ENCODE measurements at regions not wholly inside any gene's neighbourhood (a gene's known extent, or its start where the extent isn't known, plus 50 kb on each side); places are given as distances from the start of the nearest gene placed in this dataset.

DNA sequence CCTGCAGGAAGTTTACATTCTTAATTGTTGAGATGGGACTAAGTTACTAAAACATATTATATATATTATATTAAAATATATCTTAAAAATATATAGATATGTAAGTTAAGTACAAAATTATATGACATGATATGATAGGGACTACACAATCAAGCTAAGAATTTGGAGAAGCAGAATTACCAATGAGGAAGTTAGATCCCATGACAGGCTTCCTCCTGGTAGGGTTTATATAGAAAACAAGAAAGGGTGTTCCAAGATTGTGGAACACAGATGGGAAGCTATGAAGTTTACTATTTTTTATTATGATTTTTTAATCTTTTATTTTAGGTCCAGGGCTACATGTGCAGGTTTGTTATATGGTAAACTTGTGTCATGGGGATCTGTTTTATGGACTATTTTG is 260.8 kb upstream of the ZFHX3 start:
- no peak overlapping the region for H3K14ac ChIP-seq (ENCODE audit: low read length in 2 of 2)

GRCh38 chr16:73306901-73307413 is 259.0 kb upstream of the ZFHX3 start:
- Histone ChIP-seq H4K91ac (ENCODE audit: low read length) (no peak overlapping the region), H2AFZ (ENCODE audit: low read depth, low read length) (no peak overlapping the region), H3K4me1 (ENCODE audit: control insufficient read depth, insufficient read depth, low read depth, low read length) (no peaks in the 10 kb centered on the region), H3K14ac (ENCODE audit: low read length in 2 of 2) (no peak overlapping the region), H2AK5ac (ENCODE audit: low read length, severe bottlenecking) (no peak overlapping the region), H2BK12ac (ENCODE audit: low read length in 2 of 2) (no peak overlapping the region), H3K27ac (ENCODE audit: low read length, poor library complexity, severe bottlenecking) (no peak overlapping the region), H3K36me3 (ENCODE audit: control insufficient read depth in 1 of 2, insufficient read depth in 2 of 2, low read depth in 1 of 2, low read length in 2 of 2) (no peaks in the 10 kb centered on the region), H3K9ac (ENCODE audit: low read length) (no peak overlapping the region), H2BK120ac (ENCODE audit: low read depth, low read length) (no peak overlapping the region), H3K4ac (ENCODE audit: low read depth in 1 of 2, low read length in 2 of 2) (no peak overlapping the region), H3K9me3 (ENCODE audit: control insufficient read depth, low read length) (no peaks in the 10 kb centered on the region), H2BK5ac (ENCODE audit: low read depth, low read length, poor library complexity, severe bottlenecking) (no peak overlapping the region), H3K27me3 (ENCODE audit: control insufficient read depth in 1 of 2, insufficient read depth in 1 of 2, low read length in 2 of 2) (peaks cover 0 to 26% of the 10 kb centered on the region in 2 experiments), H2BK15ac (ENCODE audit: low read depth, poor library complexity, severe bottlenecking) (no peak overlapping the region), H3K79me1 (replicated peaks; ENCODE audit: low read length, poor library complexity, severe bottlenecking) (no peaks in the 10 kb centered on the region), H3K23ac (ENCODE audit: low read length in 2 of 2) (no peak overlapping the region), H3K4me2 (ENCODE audit: low read length, poor library complexity, severe bottlenecking) (no peak overlapping the region), H3K18ac (ENCODE audit: low read depth in 1 of 2, low read length in 2 of 2) (no peak overlapping the region), H3K4me3 (ENCODE audit: insufficient read depth in 1 of 2, low read depth in 1 of 2, low read length in 2 of 2) (no peak overlapping the region), H4K8ac (ENCODE audit: low read length) (no peak overlapping the region)
- DNase-seq: no peak
- 73% methylated on average over 1 of the region's 1 CpG for WGBS

More for the DNA sequence above, 260.8 kb upstream of the ZFHX3 start:
- Histone ChIP-seq H3K4me3 (ENCODE audit: insufficient read depth in 1 of 2, low read depth in 1 of 2, low read length in 2 of 2) (no peak overlapping the region), H3K9me3 (ENCODE audit: control insufficient read depth, low read length) (no peaks in the 10 kb centered on the region), H4K8ac (ENCODE audit: low read length) (no peak overlapping the region), H2AK5ac (ENCODE audit: low read length, severe bottlenecking) (no peak overlapping the region), H3K27ac (ENCODE audit: low read length, poor library complexity, severe bottlenecking) (no peak overlapping the region), H2BK120ac (ENCODE audit: low read depth, low read length) (no peak overlapping the region), H3K4me2 (ENCODE audit: low read length, poor library complexity, severe bottlenecking) (no peak overlapping the region), H2AFZ (ENCODE audit: low read depth, low read length) (no peak overlapping the region), H3K4ac (ENCODE audit: low read depth in 1 of 2, low read length in 2 of 2) (no peak overlapping the region), H3K27me3 (ENCODE audit: control insufficient read depth in 1 of 2, insufficient read depth in 1 of 2, low read length in 2 of 2) (peaks cover 0 to 22% of the 10 kb centered on the region in 2 experiments), H3K79me1 (replicated peaks; ENCODE audit: low read length, poor library complexity, severe bottlenecking) (no peaks in the 10 kb centered on the region), H2BK5ac (ENCODE audit: low read depth, low read length, poor library complexity, severe bottlenecking) (no peak overlapping the region), H3K4me1 (ENCODE audit: control insufficient read depth, insufficient read depth, low read depth, low read length) (no peaks in the 10 kb centered on the region), H3K18ac (ENCODE audit: low read depth in 1 of 2, low read length in 2 of 2) (no peak overlapping the region), H3K36me3 (ENCODE audit: control insufficient read depth in 1 of 2, insufficient read depth in 2 of 2, low read depth in 1 of 2, low read length in 2 of 2) (no peaks in the 10 kb centered on the region), H4K91ac (ENCODE audit: low read length) (no peak overlapping the region), H3K9ac (ENCODE audit: low read length) (no peak overlapping the region), H2BK12ac (ENCODE audit: low read length in 2 of 2) (no peak overlapping the region), H3K23ac (ENCODE audit: low read length in 2 of 2) (no peak overlapping the region), H2BK15ac (ENCODE audit: low read depth, poor library complexity, severe bottlenecking) (no peak overlapping the region)
- no peak for DNase-seq

DNA sequence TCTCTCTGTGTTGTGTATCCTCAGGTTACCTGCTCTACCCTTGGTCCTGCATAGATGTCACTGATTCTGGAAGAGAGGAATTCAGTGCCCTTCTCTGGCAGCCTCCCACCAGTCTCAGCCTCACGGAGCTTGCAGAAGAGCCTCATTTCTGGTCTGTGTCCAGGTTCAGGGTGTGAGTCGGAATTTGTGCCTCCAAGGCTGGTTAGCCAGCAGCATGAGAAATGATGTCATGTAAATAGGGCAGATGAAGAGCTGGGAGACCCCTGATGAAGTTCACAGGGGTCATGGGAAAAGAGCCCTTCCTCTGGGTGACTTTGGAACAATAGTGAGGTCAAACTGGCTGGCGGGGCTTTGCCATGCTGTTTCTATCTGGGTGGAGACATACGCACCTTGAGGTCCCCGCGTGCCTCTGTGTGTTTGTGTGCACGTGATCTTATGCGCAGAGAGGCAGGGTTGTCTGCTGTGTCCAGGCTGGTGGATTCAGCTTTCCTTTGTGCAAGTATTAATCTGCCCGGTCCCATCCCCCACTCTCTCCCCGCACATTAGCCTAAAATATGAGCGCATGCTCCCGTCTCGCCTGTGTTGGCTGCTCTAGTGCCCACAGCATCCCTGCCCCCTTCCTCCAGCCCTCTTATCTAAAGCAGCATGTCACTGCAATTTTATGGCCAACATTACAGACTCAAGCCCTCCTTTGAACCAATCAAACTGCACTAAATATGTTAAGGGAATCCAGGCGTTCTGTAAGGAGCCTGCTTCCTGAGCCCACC is 256.3 kb upstream of the ZFHX3 start:
- Histone ChIP-seq H3K4me2 (ENCODE audit: low read length, poor library complexity, severe bottlenecking) (no peak overlapping the region), H3K18ac (ENCODE audit: low read depth in 1 of 2, low read length in 2 of 2) (no peak overlapping the region), H3K36me3 (ENCODE audit: control insufficient read depth in 1 of 2, insufficient read depth in 2 of 2, low read depth in 1 of 2, low read length in 2 of 2) (no peaks in the 10 kb centered on the region), H3K27me3 (ENCODE audit: control insufficient read depth in 1 of 2, insufficient read depth in 1 of 2, low read length in 2 of 2) (peaks cover 0 to 26% of the 10 kb centered on the region in 2 experiments), H4K91ac (ENCODE audit: low read length) (no peak overlapping the region), H2AK5ac (ENCODE audit: low read length, severe bottlenecking) (no peak overlapping the region), H4K8ac (ENCODE audit: low read length) (no peak overlapping the region), H3K14ac (ENCODE audit: low read length in 2 of 2) (no peak overlapping the region), H3K79me1 (replicated peaks; ENCODE audit: low read length, poor library complexity, severe bottlenecking) (no peaks in the 10 kb centered on the region), H3K9me3 (ENCODE audit: control insufficient read depth, low read length) (no peaks in the 10 kb centered on the region), H3K27ac (ENCODE audit: low read length, poor library complexity, severe bottlenecking) (no peak overlapping the region), H3K4me3 (ENCODE audit: insufficient read depth in 1 of 2, low read depth in 1 of 2, low read length in 2 of 2) (no peak overlapping the region), H2BK15ac (ENCODE audit: low read depth, poor library complexity, severe bottlenecking) (no peak overlapping the region), H2BK120ac (ENCODE audit: low read depth, low read length) (no peak overlapping the region), H2BK5ac (ENCODE audit: low read depth, low read length, poor library complexity, severe bottlenecking) (no peak overlapping the region), H3K4me1 (ENCODE audit: control insufficient read depth, insufficient read depth, low read depth, low read length) (no peaks in the 10 kb centered on the region), H2AFZ (ENCODE audit: low read depth, low read length) (no peak overlapping the region), H2BK12ac (ENCODE audit: low read length in 2 of 2) (no peak overlapping the region), H3K23ac (ENCODE audit: low read length in 2 of 2) (no peak overlapping the region), H3K4ac (ENCODE audit: low read depth in 1 of 2, low read length in 2 of 2) (no peak overlapping the region), H3K9ac (ENCODE audit: low read length) (no peak overlapping the region)
- no peak for DNase-seq
- 64% methylated on average over 14 of the region's 14 CpGs for WGBS

- WGBS: 83% methylated on average over 1 of the region's 3 CpGs
- H3K4ac ChIP-seq (ENCODE audit: low read depth in 1 of 2, low read length in 2 of 2): no peak overlapping the region
- H3K27ac ChIP-seq (ENCODE audit: low read length, poor library complexity, severe bottlenecking): no peak overlapping the region
- no peak overlapping the region for H4K91ac ChIP-seq (ENCODE audit: low read length)
- H3K79me1 ChIP-seq (replicated peaks; ENCODE audit: low read length, poor library complexity, severe bottlenecking): no peaks in the 10 kb centered on the region
- H3K27me3 ChIP-seq (ENCODE audit: control insufficient read depth in 1 of 2, insufficient read depth in 1 of 2, low read length in 2 of 2): peaks cover 0 to 26% of the 10 kb centered on the region in 2 experiments
- no peak overlapping the region for H2AK5ac ChIP-seq (ENCODE audit: low read length, severe bottlenecking)
- no peak overlapping the region for H3K18ac ChIP-seq (ENCODE audit: low read depth in 1 of 2, low read length in 2 of 2)
- H3K23ac ChIP-seq (ENCODE audit: low read length in 2 of 2): no peak overlapping the region
- H3K9me3 ChIP-seq (ENCODE audit: control insufficient read depth, low read length): no peaks in the 10 kb centered on the region
- no peak overlapping the region for H2BK5ac ChIP-seq (ENCODE audit: low read depth, low read length, poor library complexity, severe bottlenecking)
- no peak overlapping the region for H2AFZ ChIP-seq (ENCODE audit: low read depth, low read length)
- H3K14ac ChIP-seq (ENCODE audit: low read length in 2 of 2): no peak overlapping the region
- H3K4me3 ChIP-seq (ENCODE audit: insufficient read depth in 1 of 2, low read depth in 1 of 2, low read length in 2 of 2): no peak overlapping the region
- H3K4me2 ChIP-seq (ENCODE audit: low read length, poor library complexity, severe bottlenecking): no peak overlapping the region
- no peak overlapping the region for H3K9ac ChIP-seq (ENCODE audit: low read length)
- DNase-seq: no peak
- no peak overlapping the region for H2BK12ac ChIP-seq (ENCODE audit: low read length in 2 of 2)
- H3K4me1 ChIP-seq (ENCODE audit: control insufficient read depth, insufficient read depth, low read depth, low read length): no peaks in the 10 kb centered on the region
- no peaks in the 10 kb centered on the region for H3K36me3 ChIP-seq (ENCODE audit: control insufficient read depth in 1 of 2, insufficient read depth in 2 of 2, low read depth in 1 of 2, low read length in 2 of 2)
- no peak overlapping the region for H2BK15ac ChIP-seq (ENCODE audit: low read depth, poor library complexity, severe bottlenecking)
- H4K8ac ChIP-seq (ENCODE audit: low read length): no peak overlapping the region
- no peak overlapping the region for H2BK120ac ChIP-seq (ENCODE audit: low read depth, low read length)
Observed at GRCh38 chr16:73302942-73303341, 255.0 kb upstream of the ZFHX3 start.

Measured in mesenchymal stem cell (in vitro differentiated cells and primary cell).